H9 (cell line): ENCODE measurements at regions not wholly inside any gene's neighbourhood (a gene's known extent, or its start where the extent isn't known, plus 50 kb on each side); places are given as distances from the start of the nearest gene placed in this dataset.

ENCODE experiments used
- DNase-seq: peaks from one replicate; pipeline ENCODE4 v3.0.0-alpha.2; 2017
- H2AFZ ChIP-seq: one replicate; pipeline ENCODE4 v1.6.1; 2013; ENCODE audit warnings: mild to moderate bottlenecking, low read length, control low read depth, moderate library complexity
- H2AK5ac ChIP-seq: 2 replicates; pipeline ENCODE4 v1.6.1; 2013; ENCODE audit warnings: low read length, control low read depth, mixed read lengths; ENCODE audit not compliant: insufficient read length
- H2BK120ac ChIP-seq: one replicate; pipeline ENCODE4 v1.6.1; 2013; ENCODE audit warnings: low read depth, mild to moderate bottlenecking, low read length, control low read depth, inconsistent platforms; ENCODE audit not compliant: poor library complexity, severe bottlenecking
- H2BK12ac ChIP-seq: 2 replicates; pipeline ENCODE4 v1.6.1; 2013; ENCODE audit warnings: low read length, control low read depth, mixed read lengths, low read depth; ENCODE audit not compliant: insufficient read length
- H2BK15ac ChIP-seq: 2 replicates; pipeline ENCODE4 v1.6.1; 2013; ENCODE audit warnings: low read depth, low read length, control low read depth
- H2BK20ac ChIP-seq: one replicate; pipeline ENCODE4 v1.6.1; 2013; ENCODE audit warnings: low read depth, mild to moderate bottlenecking, low read length, control low read depth, inconsistent platforms; ENCODE audit not compliant: poor library complexity, severe bottlenecking
- H2BK5ac ChIP-seq: 2 replicates; pipeline ENCODE4 v1.6.1; 2013; ENCODE audit warnings: low read length, control low read depth, mixed read lengths; ENCODE audit not compliant: insufficient read length
- H3K14ac ChIP-seq: 2 replicates; pipeline ENCODE4 v1.6.1; 2013; ENCODE audit warnings: low read length, control low read depth; ENCODE audit not compliant: insufficient read depth
- H3K18ac ChIP-seq: 2 replicates; pipeline ENCODE4 v1.6.1; 2013; ENCODE audit warnings: low read depth, mild to moderate bottlenecking, mixed read lengths, low read length, control low read depth; ENCODE audit not compliant: insufficient read length
- H3K23ac ChIP-seq: 2 replicates; pipeline ENCODE4 v1.6.1; 2013; ENCODE audit warnings: low read length, control low read depth, mixed read lengths, low read depth; ENCODE audit not compliant: insufficient read length
- H3K23me2 ChIP-seq: 2 replicates; pipeline ENCODE4 v1.6.1; 2013; ENCODE audit warnings: low read depth, mild to moderate bottlenecking, mixed read lengths, low read length, control low read depth; ENCODE audit not compliant: insufficient read length, poor library complexity, severe bottlenecking
- H3K27ac ChIP-seq: 2 replicates; pipeline ENCODE4 v1.5.1; 2013; ENCODE audit warnings: low read length, control low read depth, mixed read lengths, low read depth; ENCODE audit not compliant: insufficient read length
- H3K27me3 ChIP-seq: 2 replicates; pipeline ENCODE4 v1.6.1; 2013; ENCODE audit warnings: low read length, control low read depth, inconsistent platforms; ENCODE audit not compliant: insufficient read depth
- H3K4ac ChIP-seq: 2 replicates; pipeline ENCODE4 v1.6.1; 2013; ENCODE audit warnings: low read depth, mild to moderate bottlenecking, control low read depth, inconsistent platforms, low read length, moderate library complexity
- H3K4me1 ChIP-seq: 2 replicates; pipeline ENCODE4 v1.6.1; 2013; ENCODE audit warnings: low read length, control low read depth, inconsistent platforms; ENCODE audit not compliant: insufficient read depth
- H3K4me2 ChIP-seq: 2 replicates; pipeline ENCODE4 v1.6.1; 2013; ENCODE audit warnings: low read length, control low read depth, mixed read lengths; ENCODE audit not compliant: insufficient read length, insufficient read depth
- H3K56ac ChIP-seq: 2 replicates; pipeline ENCODE4 v1.6.1; 2013; ENCODE audit warnings: low read depth, mild to moderate bottlenecking, mixed read lengths, low read length, control low read depth; ENCODE audit not compliant: insufficient read length
- H3K79me1 ChIP-seq: 2 replicates; pipeline ENCODE4 v1.6.1; 2013; ENCODE audit warnings: low read depth, mild to moderate bottlenecking, moderate library complexity, low read length, control low read depth, inconsistent platforms; ENCODE audit not compliant: insufficient read depth, poor library complexity, severe bottlenecking
- H3K79me2 ChIP-seq: 2 replicates; pipeline ENCODE4 v1.6.1; 2013; ENCODE audit warnings: low read length, control low read depth, inconsistent platforms; ENCODE audit not compliant: insufficient read depth
- H3K9ac ChIP-seq: 2 replicates; pipeline ENCODE4 v1.6.1; 2013; ENCODE audit warnings: low read length, control low read depth, mixed read lengths; ENCODE audit not compliant: insufficient read length; ENCODE audit errors: extremely low read depth
- H3K9me3 ChIP-seq: one replicate; pipeline ENCODE4 v1.6.1; 2013; ENCODE audit warnings: low read depth, low read length, inconsistent platforms; ENCODE audit not compliant: control insufficient read depth
- H3T11ph ChIP-seq: one replicate; pipeline ENCODE4 v1.6.1; 2013; ENCODE audit warnings: mild to moderate bottlenecking, low read length, control low read depth, inconsistent platforms
- H4K20me1 ChIP-seq: one replicate; pipeline ENCODE4 v1.6.1; 2013; ENCODE audit not compliant: control insufficient read depth, insufficient read length, insufficient read depth
- H4K5ac ChIP-seq: 2 replicates; pipeline ENCODE4 v1.6.1; 2013; ENCODE audit warnings: low read depth, mild to moderate bottlenecking, mixed read lengths, low read length, control low read depth; ENCODE audit not compliant: insufficient read length
- H4K8ac ChIP-seq: replicated peaks from 2 replicates; pipeline ENCODE4 v1.6.1; 2013; ENCODE audit warnings: low read length, control low read depth, mixed read lengths, low read depth; ENCODE audit not compliant: insufficient read length
- H4K91ac ChIP-seq: 2 replicates; pipeline ENCODE4 v1.6.1; 2013; ENCODE audit warnings: low read depth, mild to moderate bottlenecking, moderate library complexity, mixed read lengths, low read length, control low read depth; ENCODE audit not compliant: insufficient read length
- H3K27ac Mint-ChIP-seq, 3 experiments: 2 replicates in 2 of 3; 3 replicates in 1 of 3; pipeline ENCODE4 v1.8.0; 2020 to 2021; ENCODE audit warnings: mixed read lengths in 3 of 3, mild to moderate bottlenecking in 1 of 3, moderate library complexity in 1 of 3
- H3K27me3 Mint-ChIP-seq: 2 replicates; pipeline ENCODE4 v1.8.0; 2021; ENCODE audit warnings: low read depth, mild to moderate bottlenecking, moderate library complexity, mixed read lengths
- H3K36me3 Mint-ChIP-seq, 3 experiments: 2 replicates in 2 of 3; 3 replicates in 1 of 3; pipeline ENCODE4 v1.8.0; 2020 to 2021; ENCODE audit warnings: low read depth in 3 of 3, mixed read lengths in 3 of 3; ENCODE audit not compliant: insufficient read depth in 1 of 3
- H3K4me1 Mint-ChIP-seq, 2 experiments: 2 replicates each; pipeline ENCODE4 v1.8.0; 2020; ENCODE audit warnings: mixed read lengths in 2 of 2
- H3K4me3 Mint-ChIP-seq, 2 experiments: 2 replicates in 1 of 2; 3 replicates in 1 of 2; pipeline ENCODE4 v1.8.0; 2020 to 2021; ENCODE audit warnings: mild to moderate bottlenecking in 2 of 2, mixed read lengths in 2 of 2, moderate library complexity in 1 of 2
- H3K9me3 Mint-ChIP-seq, 2 experiments: 2 replicates in 1 of 2; 3 replicates in 1 of 2; pipeline ENCODE4 v1.8.0; 2020; ENCODE audit warnings: mild to moderate bottlenecking in 2 of 2, mixed read lengths in 2 of 2, moderate library complexity in 1 of 2
- WGBS: extraction: QIAGEN DNeasy Blood & Tissue Kit; methylation state at CpG from one replicate; pipeline ENCODE4 v1.1.7; 2013; ENCODE audit warnings: missing lambda C conversion rate, low lambda C conversion rate, mixed read lengths; ENCODE audit not compliant: insufficient read length; ENCODE audit errors: extremely low coverage; 5-methylcytosine and 5-hydroxymethylcytosine counted together
- TF ChIP-seq, protein P1 (sequence below): fragments of 200-600 bp; sonication (generic); conservative IDR thresholded peaks from 3 replicates; pipeline ENCODE4 v1.8.0; 2021; ENCODE audit warnings: antibody characterized with exemption, mild to moderate bottlenecking

DNA sequence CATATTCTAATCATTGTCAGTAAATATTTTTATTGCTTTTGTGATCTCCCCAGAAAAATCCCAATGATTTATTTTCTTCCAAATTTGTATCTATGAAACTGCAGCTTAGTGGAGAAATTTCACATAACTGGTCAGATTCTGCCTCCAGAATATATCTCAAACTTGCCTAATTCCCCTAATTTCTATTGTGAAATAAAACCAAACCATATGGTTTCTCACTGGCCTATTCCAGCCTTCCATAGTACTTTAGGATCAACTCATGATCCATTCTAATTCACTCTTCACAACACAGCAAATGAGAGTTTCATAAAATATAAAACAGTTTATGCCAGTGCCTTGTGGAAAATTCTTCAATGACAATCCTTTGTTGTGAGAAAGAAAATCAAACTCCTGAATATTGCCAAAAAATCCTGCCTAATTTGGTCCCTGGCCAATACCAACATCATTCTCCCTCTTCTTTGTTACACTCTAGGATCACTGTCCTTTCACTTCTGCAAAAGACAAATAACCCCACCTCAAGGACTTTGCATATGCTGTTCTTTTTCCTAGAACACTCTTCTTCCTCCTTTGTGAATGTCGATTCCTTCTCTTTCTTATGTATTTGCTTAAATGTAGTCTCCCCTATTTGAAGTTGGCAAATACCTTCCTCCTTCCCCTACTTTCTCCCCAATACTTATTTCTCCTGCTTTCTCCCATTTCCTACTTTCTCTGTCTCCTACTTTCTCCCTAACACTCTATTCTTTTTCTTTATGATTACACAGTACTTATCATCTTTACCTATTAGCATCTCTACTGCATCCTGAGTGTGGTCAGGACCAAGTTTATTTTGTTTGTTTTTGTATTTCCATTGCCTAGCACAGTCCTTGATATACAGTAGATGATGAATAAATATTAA lies 587.5 kb downstream of the RFPL4B start:
- H2AFZ ChIP-seq: no peak overlapping the region
- H3K27ac Mint-ChIP-seq: no peak overlapping the region
- TF ChIP-seq, protein P1, sequence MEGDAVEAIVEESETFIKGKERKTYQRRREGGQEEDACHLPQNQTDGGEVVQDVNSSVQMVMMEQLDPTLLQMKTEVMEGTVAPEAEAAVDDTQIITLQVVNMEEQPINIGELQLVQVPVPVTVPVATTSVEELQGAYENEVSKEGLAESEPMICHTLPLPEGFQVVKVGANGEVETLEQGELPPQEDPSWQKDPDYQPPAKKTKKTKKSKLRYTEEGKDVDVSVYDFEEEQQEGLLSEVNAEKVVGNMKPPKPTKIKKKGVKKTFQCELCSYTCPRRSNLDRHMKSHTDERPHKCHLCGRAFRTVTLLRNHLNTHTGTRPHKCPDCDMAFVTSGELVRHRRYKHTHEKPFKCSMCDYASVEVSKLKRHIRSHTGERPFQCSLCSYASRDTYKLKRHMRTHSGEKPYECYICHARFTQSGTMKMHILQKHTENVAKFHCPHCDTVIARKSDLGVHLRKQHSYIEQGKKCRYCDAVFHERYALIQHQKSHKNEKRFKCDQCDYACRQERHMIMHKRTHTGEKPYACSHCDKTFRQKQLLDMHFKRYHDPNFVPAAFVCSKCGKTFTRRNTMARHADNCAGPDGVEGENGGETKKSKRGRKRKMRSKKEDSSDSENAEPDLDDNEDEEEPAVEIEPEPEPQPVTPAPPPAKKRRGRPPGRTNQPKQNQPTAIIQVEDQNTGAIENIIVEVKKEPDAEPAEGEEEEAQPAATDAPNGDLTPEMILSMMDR: no peak

More for the DNA sequence above, 587.5 kb downstream of the RFPL4B start:
- Histone ChIP-seq H3K79me2 (no peaks in the 10 kb centered on the region), H4K91ac (no peak overlapping the region), H2BK20ac (no peak overlapping the region), H2BK5ac (no peak overlapping the region), H3K79me1 (no peaks in the 10 kb centered on the region), H2BK15ac (no peak overlapping the region), H3K9me3 (no peaks in the 10 kb centered on the region), H3K4me2 (no peak overlapping the region), H4K20me1 (no peaks in the 10 kb centered on the region), H3K23ac (no peak overlapping the region), H4K8ac (no peak overlapping the region), H3K14ac (no peak overlapping the region), H3K4me1 (peaks cover 2% of the 10 kb centered on the region; the same call in 1 of the 2 replicates), H3K56ac (no peak overlapping the region), H3K27me3 (no peaks in the 10 kb centered on the region), H4K5ac (no peak overlapping the region), H2BK12ac (no peak overlapping the region), H2BK120ac (no peak overlapping the region), H3K4ac (no peak overlapping the region), H3K18ac (no peak overlapping the region), H3K9ac (no peak overlapping the region), H3K23me2 (no peaks in the 10 kb centered on the region), H3T11ph (no peak overlapping the region), H2AK5ac (no peak overlapping the region), H3K27ac (no peak overlapping the region)
- Mint-ChIP-seq H3K4me1 (peaks cover 10 to 11% of the 10 kb centered on the region in 2 experiments), H3K4me3 (no peak overlapping the region), H3K9me3 (no peaks in the 10 kb centered on the region), H3K27me3 (no peaks in the 10 kb centered on the region), H3K36me3 (no peaks in the 10 kb centered on the region)
- no CpG with 5 or more reads among the region's 1 CpG for whole genome bisulfite sequencing
- no peak for DNase-seq
